ENCODE measurements at regions not wholly inside any gene's neighbourhood (a gene's known extent, or its start where the extent isn't known, plus 50 kb on each side); places are given as distances from the start of the nearest gene placed in this dataset.
"Not testable (repeated sequence)": the region's sequence is repeated elsewhere in the genome, so short reads cannot be mapped to it uniquely, and the experiment has no call there.

DNA sequence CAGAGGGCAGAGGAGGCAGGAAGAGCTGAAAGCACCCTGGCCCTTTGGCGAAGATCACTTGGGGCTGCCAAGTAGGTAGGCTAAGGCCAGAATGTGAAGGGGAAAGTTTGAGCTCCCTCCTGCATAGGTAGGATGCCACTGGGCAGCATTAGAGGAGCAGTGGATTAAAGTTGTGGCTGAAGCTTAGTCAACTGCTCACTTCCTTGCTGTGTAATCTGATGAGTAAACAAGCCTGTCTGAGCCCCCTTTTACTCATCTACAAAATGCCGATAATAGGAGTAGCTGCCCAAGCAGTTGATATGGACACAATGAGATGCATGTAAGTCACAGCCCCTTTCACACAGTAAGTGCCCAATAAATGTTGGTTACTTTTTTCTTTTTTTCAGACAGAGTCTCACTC lies 216.4 kb downstream of the MN1 start:
- no peak for DNase-seq

DNA sequence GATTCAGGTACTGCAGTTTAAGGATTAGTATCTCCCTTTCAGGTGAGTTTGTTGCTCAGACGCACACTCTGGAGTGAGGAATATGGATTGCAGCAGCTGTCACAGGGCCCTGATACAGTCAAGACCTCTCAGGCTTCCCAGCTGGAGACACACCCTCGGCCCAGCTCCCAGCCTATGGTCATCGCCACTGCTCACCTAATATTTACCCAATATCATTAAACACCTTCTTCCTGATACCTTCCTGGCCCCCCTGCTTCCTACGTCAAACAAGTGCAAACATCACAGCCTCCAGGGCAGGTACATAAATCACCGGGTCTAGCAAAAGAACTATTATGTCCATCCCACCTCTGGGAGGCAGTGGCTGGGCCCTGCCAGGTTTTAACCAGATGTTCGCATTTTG lies 213.3 kb downstream of the MN1 start:
- no peak for DNase-seq

DNA sequence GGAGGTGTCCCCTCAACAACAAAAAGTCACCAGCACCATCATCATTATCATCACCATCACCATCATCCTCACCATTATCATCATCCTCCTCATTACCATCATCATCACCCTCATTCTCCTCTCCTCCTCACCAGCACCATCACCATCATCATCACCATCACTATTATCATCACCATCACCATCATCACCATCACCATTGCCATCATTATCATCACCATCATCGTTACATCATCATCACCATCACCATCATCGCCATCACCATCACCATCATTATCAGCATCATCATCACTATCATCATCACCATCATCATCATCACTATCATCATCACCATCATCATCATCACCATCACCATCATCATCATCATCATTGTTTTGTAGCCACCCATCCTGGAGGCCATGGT lies 212.6 kb downstream of the MN1 start:
- DNase-seq: no peak

DNA sequence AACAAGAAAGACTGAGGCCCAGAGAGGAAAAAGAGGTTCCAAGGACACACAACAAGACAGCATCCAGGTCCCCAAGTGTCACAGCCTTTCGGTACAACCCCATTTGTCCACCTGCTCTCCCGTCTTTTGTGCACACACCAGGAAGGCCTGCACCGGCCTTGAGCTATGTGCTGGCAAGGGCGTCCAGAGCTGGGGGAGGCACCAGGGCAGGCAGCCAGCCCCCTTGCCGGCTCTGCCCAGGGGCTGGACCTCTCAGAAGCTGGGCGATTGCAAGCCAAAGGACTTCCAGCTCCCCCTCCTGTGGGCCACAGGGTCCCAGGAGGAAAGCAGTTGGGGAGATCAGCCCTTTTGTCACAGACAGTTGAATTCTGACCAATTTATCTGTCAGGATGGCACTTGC lies 210.5 kb downstream of the MN1 start:
- DNase-seq: no peak

DNA sequence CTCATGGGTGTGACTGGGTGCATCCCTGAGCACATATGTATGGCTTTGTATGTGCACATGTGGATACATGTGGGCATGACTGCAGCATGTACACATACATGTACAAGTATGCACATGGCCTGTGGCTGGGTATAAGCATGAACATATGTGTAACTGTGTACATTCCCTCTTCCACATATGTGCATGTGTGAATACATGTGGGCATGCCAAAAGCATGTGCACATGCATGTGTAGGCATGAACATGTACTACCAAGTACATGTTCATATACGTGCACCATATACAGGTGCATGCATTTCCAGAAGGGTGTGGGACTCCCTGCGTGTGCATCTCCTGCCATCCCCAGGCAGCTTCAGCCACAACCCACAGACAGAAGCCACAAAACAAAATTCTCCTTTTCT lies 208.2 kb downstream of the MN1 start:
- no peak for DNase-seq

DNA sequence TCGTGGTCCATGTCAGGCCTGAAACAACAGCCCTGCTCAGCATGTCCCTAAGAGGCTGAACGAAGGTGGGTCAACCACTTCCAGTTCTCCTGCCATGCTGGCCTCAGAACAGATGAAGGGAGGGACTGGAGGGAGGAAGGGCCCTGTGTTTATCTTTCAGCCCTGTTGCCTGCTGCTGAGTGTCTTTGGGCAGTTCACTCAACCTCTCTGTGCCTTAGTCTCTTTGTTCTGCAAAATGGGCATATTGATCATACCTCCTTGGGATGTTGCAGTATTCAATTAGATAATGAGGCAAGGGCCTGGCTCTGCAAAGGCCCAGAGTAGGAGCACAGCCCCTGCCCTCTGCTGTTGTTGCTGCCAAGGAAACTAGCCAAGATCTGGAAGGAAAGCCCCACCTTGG lies 207.5 kb downstream of the MN1 start:
- DNase-seq: no peak

DNA sequence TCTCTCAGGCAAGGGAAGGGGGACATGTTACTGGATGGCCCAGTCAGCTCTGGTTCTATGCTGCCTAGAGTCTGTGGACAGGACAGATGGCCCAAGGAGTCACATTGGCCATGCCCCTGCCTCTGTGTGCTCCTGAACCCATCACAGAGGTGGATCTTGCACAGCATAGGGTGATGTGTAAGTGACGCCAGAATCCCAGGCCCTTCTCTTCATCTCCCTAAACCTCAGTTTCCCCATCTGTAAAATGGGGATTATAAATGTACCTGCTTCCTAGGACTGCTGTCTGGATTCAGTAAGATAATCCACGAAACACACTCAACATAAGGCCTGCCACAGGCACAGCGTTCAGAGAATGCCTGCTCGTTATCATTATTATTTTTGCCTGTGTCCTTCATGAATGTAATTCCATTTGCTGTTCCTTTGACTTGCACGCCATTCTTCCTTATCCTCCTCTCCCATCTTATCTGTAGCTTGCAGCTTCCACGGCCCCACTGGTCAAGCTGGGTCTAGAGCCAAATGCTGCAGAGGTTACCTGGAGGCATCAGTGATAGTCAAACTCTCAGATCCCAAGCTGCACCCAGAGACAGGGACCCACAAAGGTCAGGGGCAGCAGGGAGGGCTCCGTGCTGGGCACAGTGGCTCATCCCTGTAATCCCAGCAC lies 207.0 kb downstream of the MN1 start:
- DNase-seq: no peak

DNA sequence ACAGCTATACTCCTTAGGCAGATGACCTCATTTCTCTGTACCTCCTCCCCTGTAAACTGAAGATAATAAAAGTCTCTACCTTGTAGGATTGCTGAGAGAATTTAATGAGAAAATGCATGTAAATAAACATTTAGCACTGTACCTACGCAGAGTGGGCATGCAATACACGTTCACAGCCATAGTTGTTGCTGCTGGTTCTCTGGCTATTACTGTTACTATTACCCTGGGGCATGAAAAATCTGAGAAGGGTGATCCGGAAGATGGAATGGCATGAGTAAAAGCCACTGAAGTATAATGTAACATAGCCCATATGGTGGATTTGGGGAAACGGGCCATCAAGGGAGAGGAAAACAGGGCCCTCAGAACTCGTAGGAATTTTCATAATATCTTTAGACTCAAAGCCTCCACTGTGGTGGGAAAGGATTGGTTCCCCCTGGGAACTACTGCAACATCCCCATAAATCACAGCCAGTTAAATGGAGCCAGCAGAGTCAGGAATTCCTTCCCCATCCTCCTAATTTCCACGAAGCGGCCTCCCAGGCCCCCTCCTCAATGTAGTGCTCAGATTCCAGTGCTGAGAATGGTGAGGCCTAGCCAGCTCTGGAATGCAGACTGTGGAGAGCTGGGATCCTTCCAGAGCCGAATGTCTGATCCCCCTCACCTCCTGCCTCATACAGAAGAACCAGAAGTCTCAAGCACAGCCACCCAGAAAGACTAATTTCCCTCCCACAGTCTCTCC lies 205.3 kb downstream of the MN1 start:
- DNase-seq: no peak

DNA sequence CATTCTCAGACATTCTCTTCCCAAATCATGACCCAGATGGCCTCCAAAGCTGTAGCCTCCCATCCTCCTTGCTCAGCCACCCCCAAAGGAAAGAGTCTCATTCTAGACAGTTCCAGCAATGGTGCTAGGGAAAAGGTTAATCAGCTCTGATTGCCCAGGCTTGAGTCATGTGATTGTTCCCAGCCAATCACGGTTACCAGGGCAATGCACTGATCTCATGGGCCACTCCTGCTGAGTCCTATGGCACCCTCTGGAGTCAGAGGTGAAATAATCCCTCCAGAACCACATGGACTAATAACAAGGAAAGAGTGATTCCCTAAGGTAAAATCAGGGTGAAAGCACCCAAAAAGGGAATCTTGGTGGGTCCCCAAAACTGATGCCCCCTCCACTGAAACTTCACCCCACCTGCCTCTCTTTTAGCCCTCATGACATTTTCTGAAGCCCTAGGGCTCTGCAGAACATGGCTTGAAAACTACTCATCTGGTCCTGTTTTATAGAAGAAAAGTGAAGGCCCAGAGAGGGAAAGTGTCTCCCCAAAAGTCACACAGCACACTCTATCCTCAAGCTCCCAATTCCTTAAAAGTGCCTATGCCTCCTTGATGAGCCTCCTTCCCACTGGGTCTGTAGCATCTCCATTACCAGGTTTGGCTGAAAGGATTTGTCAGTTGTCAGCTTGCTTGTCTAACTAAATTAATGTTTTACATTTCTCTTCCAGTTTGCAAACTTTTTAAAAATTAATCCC lies 203.7 kb downstream of the MN1 start:
- DNase-seq: no peak

DNA sequence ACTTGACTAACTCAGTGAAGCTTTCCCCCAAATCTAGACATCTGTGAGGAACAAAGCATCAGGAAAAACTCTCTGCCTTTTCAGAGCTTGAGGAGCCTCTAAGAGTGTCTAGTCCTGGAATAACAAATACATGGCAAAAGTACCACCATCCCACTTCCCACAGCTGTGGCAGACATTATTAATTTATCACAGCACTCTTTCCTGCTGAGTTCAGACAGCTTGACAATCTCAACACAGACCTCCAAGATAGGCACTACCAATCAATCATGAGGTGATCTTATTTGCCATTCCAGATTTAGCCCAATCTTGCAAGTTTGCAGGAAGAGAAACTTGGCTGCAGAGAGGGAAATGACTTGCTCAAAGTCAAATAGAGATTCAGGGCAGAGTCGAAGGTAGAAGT lies 202.8 kb downstream of the MN1 start:
- DNase-seq: no peak

DNA sequence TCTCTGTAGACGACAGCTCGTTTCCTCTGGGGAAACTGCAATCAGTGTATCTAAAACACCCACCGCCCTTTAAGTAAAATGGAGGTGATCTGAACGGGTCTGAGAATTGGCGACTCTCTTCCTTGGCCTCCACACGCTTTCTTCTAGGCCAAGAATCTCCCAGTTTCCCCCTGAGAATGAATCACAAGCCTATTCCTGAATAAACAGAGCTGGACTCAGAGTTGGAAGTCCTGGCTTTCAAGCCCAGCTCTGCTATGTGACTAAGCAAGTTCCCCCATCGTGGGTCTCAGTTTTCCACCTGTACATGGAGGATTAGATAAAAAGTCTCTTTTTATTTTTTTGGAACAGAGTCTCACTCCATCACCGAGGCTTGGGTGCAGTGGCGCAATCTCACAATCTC lies 200.4 kb downstream of the MN1 start:
- no peak for DNase-seq

DNA sequence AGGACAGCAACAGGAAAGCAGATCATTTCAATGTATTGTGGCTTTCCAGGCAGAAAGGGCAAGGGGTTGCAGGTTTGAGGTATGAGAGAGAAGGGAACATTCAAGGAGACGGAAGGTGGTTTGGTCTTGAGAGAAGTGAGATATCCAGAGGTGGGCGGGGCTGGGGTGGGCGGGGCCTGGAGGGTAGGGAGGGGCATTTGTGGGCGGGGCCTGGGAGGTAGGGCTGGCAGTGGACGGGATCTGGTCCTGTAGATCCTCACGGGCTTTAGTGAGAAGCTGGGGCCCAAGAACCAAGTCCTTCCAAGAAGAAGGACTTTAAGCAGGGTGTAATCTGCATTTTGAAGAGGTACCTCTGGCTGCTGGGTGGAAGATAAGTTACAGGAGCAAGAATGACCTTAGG lies 199.2 kb downstream of the MN1 start:
- DNase-seq: no peak

DNA sequence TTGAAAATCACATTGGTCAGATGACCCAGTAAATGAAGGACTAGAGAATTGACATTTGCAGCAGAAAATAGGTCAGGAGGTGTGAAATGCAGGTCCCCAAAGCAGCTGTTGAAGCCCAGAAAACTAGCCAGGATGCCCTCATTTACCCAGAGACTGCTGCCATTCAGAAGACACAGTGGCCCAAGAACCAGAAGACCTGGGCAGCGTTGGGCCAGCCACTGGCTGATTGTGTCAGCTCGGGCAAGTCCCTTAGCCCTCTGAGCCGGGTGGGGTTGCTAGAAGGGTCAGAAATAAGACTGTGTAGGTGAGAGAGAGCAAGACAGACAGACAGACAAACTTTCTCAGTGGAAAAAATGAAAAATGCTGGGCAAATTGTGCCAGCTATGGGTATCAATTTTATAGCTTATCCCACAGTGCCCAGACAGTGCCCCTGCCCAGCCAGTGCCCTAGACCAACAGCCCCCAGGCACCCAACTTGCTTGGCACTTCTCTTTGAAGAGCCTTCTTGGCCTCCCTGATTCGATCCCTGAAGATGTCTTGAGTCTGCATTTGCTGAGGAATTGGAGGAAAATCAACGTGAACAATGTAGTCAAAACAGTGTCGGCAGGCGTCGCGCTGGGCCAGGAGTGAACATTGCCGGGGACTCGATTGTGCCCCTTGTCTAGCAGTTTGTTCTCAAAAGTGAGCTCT lies 198.3 kb downstream of the MN1 start:
- no peak for DNase-seq

DNA sequence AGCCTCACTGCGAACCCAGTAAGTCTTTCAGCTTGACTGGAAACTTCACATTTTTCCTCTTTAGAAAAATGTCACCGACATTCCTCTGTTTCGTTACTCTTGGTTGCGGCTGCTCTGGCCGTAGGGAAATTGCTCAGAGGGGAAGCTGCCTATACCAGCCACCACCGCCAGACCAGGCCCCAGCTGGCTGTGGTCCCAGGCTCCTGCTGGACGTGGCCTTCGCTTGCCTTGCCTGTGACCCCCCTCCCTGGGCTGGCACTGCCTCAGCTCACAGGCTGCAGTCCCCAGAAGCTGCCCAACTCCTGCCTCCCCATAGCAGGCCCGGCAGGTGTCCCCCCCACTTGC lies 197.8 kb downstream of the MN1 start:
- no peak for DNase-seq

DNA sequence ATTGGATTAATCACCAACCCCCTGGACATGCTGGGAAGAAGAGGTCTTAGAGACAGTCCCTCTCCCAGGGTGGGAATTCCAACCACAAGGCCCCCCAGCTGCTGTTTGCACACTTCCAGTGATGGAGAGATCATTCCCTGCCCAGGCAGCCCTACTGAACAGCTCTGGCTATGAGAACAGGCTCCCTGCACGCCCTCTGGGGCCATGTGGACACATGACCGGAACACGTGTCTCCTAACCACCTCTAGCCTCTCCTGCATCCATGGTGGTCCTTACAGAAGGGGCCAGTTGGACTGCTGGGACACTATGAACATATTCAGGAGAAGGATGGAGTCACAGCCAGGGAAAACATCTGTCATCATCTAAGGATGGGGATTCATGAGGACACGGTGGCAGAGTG lies 196.2 kb downstream of the MN1 start:
- no peak for DNase-seq

DNA sequence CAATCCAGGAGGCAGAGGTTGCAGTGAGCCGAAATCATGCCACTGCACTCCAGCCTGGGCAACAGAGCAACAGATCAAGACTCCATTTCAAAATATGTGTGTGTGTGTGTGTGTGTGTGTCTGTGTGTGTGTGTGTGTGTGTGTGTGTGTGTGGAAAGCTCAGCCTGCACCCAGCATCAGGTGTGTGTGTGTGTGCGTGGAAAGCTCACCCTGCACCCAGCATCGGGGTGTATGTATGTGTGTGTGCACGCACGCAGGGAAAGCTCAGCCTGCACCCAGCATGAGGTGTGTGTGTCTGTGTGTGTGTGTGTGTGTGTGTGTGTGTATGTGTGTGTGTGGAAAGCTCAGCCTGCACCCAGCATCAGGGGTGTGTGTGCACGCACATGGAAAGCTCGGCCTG lies 193.8 kb downstream of the MN1 start:
- DNase-seq: not testable (repeated sequence)

DNA sequence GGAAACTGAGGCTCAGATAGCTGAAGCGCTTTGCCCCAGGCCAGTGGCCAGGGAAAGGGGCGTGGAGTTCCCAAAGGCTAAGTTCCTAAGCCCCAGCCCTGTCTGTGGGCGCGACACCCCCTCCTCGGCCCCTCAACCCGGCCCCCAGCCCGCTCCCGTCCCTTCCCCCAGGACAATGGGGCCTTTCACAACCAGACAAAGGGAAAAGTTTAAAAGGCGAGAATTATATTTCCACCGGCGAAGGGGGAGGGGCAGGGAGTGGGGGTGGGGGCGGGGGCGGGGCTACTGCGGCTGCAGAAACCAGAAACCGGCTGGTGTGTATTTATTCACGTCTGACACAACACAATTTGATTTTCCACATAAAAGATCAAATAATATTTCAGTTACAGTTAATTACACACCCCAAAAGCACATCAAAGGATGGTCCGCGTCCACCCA lies 192.1 kb downstream of the MN1 start:
- no peak for DNase-seq

DNA sequence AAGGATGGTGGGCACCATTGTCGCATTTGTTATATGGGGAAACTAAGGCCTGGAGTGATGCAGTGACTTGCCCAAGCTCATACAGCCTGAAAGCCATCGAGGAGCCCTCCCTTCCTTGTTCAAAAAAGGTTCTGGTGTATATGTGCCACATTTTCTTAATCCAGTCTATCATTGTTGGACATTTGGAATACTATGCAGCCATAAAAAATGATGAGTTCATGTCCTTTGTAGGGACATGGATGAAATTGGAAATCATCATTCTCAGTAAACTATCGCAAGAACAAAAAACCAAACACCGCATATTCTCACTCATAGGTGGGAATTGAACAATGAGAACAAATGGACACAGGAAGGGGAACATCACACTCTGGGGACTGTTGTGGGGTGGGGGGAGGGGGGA lies 191.4 kb downstream of the MN1 start:
- not testable (repeated sequence) for DNase-seq

DNA sequence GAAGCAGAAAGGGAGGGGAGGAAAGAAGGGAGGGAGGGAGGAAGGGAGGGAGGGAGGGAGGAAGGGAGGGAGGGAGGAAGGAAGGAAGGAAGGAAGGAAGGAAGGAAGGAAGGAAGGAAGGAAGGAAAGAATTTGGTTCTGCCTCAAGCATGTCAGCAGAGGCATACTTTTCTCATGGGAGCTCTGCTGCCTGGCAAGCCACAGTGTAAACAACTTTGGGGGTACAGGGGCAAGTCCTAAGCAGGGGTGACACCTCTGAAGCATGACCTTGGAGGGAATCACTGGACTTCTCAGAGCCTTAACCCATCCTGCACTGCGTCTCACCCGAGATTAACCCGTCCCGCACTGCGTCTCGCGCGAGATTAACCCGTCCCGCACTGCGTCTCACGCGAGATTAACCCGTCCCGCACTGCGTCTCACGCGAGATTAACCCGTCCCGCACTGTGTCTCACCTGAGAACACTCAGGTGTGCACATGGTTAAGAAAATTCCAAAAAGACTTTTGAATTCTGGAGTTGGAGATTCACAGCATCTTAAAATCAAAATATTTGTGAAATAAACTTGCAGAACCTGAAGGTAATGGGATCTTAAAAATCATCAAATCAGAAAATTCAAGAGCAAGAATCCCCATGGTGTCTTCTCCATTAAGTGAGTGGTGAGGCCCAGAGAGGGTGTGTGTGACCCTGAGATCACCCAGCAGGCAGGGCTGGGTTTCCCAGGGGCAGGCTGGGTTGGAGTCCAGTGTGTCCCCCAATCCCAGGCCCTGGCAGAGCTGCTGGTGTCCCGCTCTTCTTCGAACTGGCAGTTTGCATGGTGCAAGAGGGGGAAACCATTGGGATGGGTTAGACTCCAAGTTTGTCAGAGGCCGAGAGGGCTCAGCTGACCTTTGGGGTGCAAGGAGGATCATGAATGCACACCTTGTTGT lies 190.4 kb downstream of the MN1 start:
- DNase-seq: no peak

DNA sequence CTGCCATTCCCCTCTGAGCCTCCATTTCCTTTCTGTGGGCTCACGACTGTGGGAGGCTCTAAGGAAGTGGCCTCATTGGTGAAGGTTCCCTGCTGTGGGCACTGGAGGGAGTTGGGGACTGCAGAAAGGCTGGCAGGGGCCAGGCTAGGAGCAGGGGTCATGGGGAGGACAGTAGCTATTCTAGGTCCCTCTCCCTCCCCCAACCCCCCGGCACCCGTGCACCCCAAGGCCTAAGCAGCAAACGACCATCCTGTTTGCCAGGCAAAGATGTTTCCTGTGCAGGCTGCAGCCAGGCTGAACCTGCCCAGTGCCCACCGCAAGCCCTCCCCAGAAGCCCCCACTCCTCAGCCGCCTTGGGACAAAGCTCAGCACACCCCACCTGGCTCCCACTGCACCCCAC lies 189.4 kb downstream of the MN1 start:
- DNase-seq: no peak

DNA sequence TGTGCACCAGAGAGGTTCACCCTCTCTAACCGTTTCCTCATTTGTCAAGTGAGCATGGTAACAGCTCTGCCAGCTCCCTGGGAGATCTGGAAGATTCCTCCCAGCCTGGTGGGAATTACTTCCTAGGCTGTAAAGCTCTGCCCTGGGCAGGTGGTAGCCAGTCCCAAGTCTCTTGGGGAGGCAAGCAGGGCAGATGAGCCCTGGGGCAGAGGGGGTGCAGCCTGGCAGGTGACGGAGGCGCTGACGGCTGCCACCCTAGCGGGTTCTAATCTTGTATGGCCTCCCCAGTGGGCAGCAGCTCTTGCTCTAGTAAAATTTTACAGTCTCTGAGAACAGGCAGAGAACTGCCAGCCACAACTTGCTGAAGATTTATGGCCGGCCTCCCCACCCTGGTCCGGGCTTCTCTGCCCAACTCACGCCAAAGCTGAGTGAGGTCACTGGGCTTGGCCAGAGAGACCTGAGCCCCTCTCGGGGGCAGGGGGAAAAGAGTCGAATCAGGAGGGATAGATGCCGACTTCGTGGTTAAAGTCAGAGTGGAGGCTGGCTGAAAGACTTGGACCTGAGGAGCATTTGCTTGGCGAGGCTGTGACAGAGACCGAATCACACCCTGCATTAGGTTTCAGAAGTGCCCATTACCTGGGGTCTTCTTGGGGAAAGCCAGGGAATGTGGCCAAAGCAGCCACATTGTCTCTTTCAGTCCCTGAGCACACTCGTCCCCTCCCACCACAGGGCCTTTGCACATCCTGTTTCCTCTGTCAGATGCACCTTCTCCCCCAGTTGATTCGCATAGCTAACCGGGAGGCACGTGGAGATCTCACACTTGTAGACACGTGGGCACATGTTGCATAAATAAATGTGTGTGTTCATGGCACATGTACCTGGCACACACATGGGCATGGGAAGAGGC lies 188.2 kb downstream of the MN1 start:
- no peak for DNase-seq

All from stimulated activated CD4-positive, alpha-beta T cell treated with anti-CD3 and anti-CD28 coated beads, Interleukin-1b, Interleukin-23, amount 100 ng/mL, for 48 hours (primary cell).